AG04449 (cell line): ENCODE measurements at regions not wholly inside any gene's neighbourhood (a gene's known extent, or its start where the extent isn't known, plus 50 kb on each side); places are given as distances from the start of the nearest gene placed in this dataset.

Source experiments
- CTCF ChIA-PET: fragments of 350-600 bp; formaldehyde crosslinking; extraction: SDS; loops from one replicate; lab custom pipeline; 2021; ENCODE audit warnings: antibody characterized with exemption; lab: Yijun Ruan, JAX
- POLR2A ChIA-PET: fragments of 400-600, 350-600 bp; formaldehyde crosslinking; extraction: SDS; loops from one replicate; lab custom pipeline; 2020; ENCODE audit warnings: antibody characterized with exemption, inconsistent platforms; lab: Yijun Ruan, JAX
- DNase-seq: peaks from one replicate; pipeline ENCODE4 v3.0.0-alpha.2; 2010; ENCODE audit warnings: low read depth, low spot score
- H3K4me3 ChIP-seq: 2 replicates; pipeline ENCODE4 v1.5.1; 2011; ENCODE audit warnings: low read depth, mild to moderate bottlenecking, control low read depth, low read length
- TF ChIP-seq, protein P1 (sequence below): IDR thresholded peaks from one replicate; pipeline ENCODE4 v1.5.1; 2011; ENCODE audit warnings: mild to moderate bottlenecking, moderate library complexity, low read length, control low read depth, inconsistent platforms; ENCODE audit not compliant: insufficient read depth; ENCODE audit errors: missing control alignments

DNA sequence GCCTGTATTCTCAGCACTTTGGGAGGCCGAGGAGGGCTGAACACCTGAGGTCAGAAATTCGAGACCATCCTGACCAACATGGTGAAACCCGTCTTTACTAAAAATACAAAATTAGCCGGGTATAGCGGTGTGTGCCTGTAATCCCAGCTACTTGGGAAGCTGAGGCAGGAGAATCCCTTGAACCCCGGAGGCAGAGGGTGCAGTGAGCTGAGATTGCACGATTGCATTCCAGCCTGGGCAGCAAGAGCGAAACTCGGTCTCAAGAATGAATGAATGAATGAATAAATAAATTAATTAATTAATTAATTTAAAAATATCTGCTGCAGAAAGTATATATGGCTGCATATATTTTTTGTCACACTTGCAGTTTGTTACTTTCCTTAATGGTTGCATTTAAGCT lies 781.8 kb downstream of the DNAJB9 start:
- no peak for DNase-seq
- POLR2A ChIA-PET = no interaction called here
- TF ChIP-seq, protein P1, sequence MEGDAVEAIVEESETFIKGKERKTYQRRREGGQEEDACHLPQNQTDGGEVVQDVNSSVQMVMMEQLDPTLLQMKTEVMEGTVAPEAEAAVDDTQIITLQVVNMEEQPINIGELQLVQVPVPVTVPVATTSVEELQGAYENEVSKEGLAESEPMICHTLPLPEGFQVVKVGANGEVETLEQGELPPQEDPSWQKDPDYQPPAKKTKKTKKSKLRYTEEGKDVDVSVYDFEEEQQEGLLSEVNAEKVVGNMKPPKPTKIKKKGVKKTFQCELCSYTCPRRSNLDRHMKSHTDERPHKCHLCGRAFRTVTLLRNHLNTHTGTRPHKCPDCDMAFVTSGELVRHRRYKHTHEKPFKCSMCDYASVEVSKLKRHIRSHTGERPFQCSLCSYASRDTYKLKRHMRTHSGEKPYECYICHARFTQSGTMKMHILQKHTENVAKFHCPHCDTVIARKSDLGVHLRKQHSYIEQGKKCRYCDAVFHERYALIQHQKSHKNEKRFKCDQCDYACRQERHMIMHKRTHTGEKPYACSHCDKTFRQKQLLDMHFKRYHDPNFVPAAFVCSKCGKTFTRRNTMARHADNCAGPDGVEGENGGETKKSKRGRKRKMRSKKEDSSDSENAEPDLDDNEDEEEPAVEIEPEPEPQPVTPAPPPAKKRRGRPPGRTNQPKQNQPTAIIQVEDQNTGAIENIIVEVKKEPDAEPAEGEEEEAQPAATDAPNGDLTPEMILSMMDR = no peak
- CTCF ChIA-PET = no interaction called here
- H3K4me3 ChIP-seq = no peak overlapping the region

DNA sequence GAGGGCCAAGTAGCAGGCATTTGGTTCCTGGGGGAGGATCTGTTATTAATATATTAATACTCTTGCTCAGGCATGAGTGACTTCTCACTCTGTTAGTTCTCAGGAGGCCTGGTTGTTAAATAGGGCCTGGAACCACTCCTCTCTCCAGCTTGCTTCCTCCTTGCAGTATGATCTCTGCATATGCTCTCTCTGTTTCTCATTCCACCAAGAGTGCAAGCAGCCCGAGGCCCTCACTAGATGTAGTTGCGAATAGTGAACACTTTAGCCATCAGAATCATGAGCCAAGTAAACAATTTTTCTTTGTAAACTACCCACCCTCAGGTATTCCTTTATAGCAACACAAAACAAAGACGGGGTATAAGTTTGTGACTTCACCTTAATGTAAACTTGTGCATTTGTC lies 784.3 kb downstream of the DNAJB9 start:
- ChIA-PET POLR2A (no interaction called here), CTCF (no interaction called here)
- TF ChIP-seq, protein P1 = no peak
- DNase-seq = no peak
- H3K4me3 ChIP-seq = no peak overlapping the region

DNA sequence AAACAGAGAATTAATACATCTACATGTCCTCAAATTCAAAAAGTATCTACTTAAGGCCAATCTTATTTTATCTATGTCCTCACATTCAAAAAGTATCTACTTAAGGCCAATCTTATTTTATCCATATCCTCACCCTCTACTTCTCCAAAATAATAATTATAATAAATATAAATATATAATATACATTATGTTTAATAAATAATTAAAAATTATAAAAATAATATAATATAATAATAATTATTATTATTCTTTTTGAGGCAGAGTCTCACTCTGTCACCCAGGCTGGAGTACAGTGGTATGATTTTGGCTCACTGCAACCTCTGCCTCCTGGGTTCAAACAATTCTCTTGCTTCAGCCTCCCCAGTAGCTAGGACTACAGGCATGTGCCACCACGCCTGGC lies 784.9 kb downstream of the DNAJB9 start:
- TF ChIP-seq, protein P1 = no peak
- no peak overlapping the region for H3K4me3 ChIP-seq
- ChIA-PET POLR2A (no interaction called here), CTCF (no interaction called here)
- no peak for DNase-seq

DNA sequence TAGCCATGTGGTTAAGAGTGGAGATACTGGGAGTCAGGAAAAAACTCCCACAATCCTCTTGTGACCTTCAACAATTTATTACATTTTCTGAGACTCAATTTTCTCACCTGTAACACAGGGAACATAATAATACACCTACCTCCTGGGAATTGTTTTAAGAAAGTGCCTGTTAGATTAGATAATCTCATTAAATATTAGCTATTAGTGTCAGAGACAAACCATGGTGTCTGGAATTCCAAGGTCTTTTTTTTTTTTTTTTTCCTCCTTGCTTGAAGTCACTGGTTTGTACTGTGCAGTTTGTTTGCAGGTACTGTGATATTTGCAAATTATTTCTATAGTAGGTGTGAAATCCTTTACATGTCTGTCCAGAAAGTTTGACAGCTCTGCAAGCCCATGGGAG lies 806.1 kb downstream of the DNAJB9 start:
- TF ChIP-seq, protein P1 = no peak
- ChIA-PET POLR2A (no interaction called here), CTCF (no interaction called here)
- H3K4me3 ChIP-seq = no peak overlapping the region
- no peak for DNase-seq

DNA sequence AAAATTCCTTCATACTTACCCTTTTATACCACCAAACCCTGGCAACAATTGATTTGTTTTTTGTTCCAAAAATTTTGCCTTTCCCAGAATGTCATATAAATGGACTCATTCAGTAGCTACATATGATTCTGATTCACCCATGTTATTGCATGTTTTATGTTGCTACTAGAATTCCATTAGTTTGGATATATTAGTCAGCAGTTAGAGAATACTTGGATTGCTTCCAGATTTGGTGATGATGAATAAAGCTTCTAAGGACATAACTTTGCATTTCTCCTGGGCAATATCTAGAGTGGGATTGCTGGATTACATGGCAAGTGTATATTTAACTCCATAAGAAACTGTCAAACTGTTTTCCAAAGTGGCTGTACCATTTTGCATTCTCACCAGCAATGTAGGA lies 806.9 kb downstream of the DNAJB9 start:
- ChIA-PET CTCF (no interaction called here), POLR2A (no interaction called here)
- DNase-seq = no peak
- H3K4me3 ChIP-seq = no peak overlapping the region
- TF ChIP-seq, protein P1 = no peak

DNA sequence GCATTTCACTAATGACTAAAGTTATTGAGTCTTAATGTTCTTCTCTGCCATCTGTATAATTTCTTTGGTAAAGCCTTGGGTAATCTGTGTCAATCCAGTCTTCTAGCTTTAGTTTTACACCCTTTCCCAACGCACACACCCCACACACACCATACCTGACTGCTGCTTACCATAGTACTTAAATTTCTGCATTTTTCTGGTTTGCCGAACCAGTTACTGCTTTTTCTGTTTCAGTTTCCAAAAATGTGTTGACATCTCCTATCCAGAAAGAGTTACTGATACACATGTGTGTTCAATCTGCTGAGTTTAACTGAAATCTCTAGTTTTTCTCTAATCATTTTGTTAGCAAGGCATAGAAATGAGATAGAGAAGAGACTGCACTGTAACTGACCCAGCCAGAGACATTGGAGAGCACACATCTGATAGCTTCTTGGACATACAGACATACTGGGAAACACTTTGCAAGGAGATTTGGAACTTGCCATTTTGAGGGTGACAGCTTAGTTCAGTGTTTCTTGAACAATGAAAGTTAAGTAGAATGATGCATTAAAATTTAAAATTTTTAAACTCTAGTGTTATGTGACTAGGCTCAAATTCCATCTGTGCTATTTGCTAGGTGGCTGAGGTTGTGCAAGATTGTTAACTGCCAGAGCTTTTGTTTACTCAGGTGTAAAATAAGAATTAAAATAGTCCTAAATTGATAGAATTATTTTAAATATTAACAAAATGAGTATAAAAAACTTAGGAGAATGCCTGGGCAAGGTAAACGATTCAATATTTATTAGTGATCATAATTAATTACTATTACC lies 807.6 kb downstream of the DNAJB9 start:
- ChIA-PET CTCF (no interaction called here), POLR2A (no interaction called here)
- no peak for DNase-seq
- TF ChIP-seq, protein P1 = no peak
- no peak overlapping the region for H3K4me3 ChIP-seq
